Epithelial cell of proximal tubule (primary cell): ENCODE measurements at regions not wholly inside any gene's neighbourhood (a gene's known extent, or its start where the extent isn't known, plus 50 kb on each side); places are given as distances from the start of the nearest gene placed in this dataset.

ENCODE experiments used
- DNase-seq: peaks from one replicate; pipeline ENCODE4 v3.0.0-alpha.2; 2011; ENCODE audit warnings: low read depth
- H3K4me3 ChIP-seq: 2 replicates; pipeline ENCODE4 v1.5.1; 2011; ENCODE audit warnings: low read depth, mild to moderate bottlenecking, low read length
- TF ChIP-seq, protein P1 (sequence below): conservative IDR thresholded peaks from 2 replicates; pipeline ENCODE4 v1.5.1; 2012; ENCODE audit warnings: low read depth, mild to moderate bottlenecking, low read length

GRCh38 chr9:7367726-7368125, 431.9 kb downstream of the DMAC1 start:
- no peak overlapping the region for H3K4me3 ChIP-seq
- no peak for DNase-seq
- TF ChIP-seq, protein P1, sequence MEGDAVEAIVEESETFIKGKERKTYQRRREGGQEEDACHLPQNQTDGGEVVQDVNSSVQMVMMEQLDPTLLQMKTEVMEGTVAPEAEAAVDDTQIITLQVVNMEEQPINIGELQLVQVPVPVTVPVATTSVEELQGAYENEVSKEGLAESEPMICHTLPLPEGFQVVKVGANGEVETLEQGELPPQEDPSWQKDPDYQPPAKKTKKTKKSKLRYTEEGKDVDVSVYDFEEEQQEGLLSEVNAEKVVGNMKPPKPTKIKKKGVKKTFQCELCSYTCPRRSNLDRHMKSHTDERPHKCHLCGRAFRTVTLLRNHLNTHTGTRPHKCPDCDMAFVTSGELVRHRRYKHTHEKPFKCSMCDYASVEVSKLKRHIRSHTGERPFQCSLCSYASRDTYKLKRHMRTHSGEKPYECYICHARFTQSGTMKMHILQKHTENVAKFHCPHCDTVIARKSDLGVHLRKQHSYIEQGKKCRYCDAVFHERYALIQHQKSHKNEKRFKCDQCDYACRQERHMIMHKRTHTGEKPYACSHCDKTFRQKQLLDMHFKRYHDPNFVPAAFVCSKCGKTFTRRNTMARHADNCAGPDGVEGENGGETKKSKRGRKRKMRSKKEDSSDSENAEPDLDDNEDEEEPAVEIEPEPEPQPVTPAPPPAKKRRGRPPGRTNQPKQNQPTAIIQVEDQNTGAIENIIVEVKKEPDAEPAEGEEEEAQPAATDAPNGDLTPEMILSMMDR = no peak

DNA sequence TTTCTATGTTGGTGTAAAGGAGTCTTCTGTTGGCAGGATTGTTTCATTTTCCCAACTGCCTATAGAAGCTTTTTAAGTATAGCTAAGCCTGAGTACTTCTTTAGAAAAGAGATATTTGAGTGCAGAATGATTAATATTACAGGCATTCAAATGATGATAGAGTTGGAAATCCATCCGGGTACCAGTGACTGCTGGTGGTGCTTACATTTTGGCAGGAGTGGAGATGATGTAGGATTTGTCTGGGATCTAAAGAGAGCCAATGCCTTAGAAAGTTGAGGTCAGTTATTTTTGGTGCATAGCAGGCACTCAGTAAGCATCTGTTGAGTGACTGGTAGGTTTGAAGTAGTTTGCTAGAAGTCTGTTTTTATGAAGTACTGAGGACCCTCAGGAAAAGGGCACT, 433.5 kb downstream of the DMAC1 start:
- no peak for DNase-seq
- H3K4me3 ChIP-seq = no peak overlapping the region
- TF ChIP-seq, protein P1 = no peak

DNA sequence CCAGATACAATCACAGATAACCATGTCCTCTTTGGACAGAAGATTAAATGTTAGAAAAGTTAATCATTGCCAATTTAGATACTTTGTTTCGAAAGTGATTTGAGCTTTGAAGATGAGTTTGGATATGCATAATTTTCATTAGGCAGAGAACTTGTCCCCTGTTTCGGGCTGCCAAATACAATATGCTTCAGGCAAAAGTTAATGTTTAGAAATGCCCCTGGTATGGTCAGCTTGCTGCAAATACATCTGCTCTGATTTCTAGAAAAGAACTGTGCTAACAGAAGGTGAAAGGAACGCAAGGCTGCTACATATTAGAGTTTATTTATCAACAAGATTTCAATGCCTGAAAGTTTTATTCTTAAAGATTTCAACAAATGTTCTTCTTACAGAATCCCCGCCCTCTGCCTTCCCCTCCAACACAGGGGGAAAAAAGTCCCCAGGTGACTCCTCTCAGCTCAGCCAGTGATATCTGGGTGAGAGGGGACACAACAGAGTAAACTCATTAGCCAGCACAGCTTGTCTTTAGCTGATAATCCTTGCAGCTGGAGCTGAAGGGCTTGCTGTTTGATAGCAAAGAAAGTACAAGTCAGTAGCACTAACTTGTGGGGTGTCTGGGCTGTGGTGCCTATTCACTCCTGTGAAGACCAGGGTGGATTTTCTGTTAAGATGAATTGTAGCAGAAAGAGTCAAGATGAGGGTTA, 435.7 kb downstream of the DMAC1 start:
- DNase-seq = no peak
- H3K4me3 ChIP-seq = no peak overlapping the region
- TF ChIP-seq, protein P1 = no peak

GRCh38 chr9:7360513-7360912, 439.1 kb downstream of the DMAC1 start:
- H3K4me3 ChIP-seq = no peak overlapping the region
- TF ChIP-seq, protein P1 = peak; percentile 34
- no peak for DNase-seq

- H3K4me3 ChIP-seq = no peak overlapping the region
- DNase-seq = no peak
- TF ChIP-seq, protein P1 = peak; percentile 24
These were observed 440.7 kb downstream of the DMAC1 start for GRCh38 chr9:7358876-7359275.

- TF ChIP-seq, protein P1 = no peak
These were observed 444.9 kb downstream of the DMAC1 start for GRCh38 chr9:7354704-7355103.

DNA sequence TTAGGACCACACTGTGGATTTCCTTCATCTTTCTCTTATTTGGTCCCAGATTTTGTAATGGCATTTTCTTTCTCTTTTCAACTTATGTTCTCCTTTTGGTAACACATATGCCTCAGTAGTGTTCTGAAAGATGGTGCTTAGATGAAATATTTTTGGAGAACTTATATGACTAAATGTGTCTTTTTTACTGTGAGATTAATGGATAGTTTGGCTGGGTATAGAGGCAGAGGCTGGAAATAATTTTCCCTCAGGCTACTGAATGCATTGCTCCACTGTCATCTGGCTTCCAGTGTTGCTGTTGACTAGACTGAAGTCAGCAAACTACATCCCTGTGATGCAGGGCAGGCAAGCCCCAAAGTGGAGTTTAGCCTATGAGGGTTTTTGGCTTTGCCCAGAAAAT, 450.9 kb downstream of the DMAC1 start:
- no peak overlapping the region for H3K4me3 ChIP-seq
- DNase-seq = no peak
- TF ChIP-seq, protein P1 = no peak

More at GRCh38 chr9:7354704-7355103, 444.9 kb downstream of the DMAC1 start:
- no peak overlapping the region for H3K4me3 ChIP-seq
- no peak for DNase-seq
